PC-3 (cell line): ENCODE measurements at regions not wholly inside any gene's neighbourhood (a gene's known extent, or its start where the extent isn't known, plus 50 kb on each side); places are given as distances from the start of the nearest gene placed in this dataset.

Experiments
- ATAC-seq: fragments of 200-7000 bp; cut with Tn5 transposase; 2 replicates; pipeline ENCODE4 v1.9.1; 2020; ENCODE audit warnings: mild to moderate bottlenecking, moderate library complexity
- BruUV-seq: library from RNA; stranded (reverse); fragments of 400-500 nt; replicated peaks from 2 replicates; lab custom pipeline; 2021; lab: Mats Ljungman, UMichigan
- CTCF ChIA-PET: fragments of 300-600 bp; sonication (Branson Sonifier 250); formaldehyde crosslinking; loops from one replicate; lab custom pipeline; 2022; ENCODE audit warnings: antibody characterized with exemption; lab: Charles Lee
- POLR2A ChIA-PET: fragments of 300-600 bp; sonication (Branson Sonifier 250); formaldehyde crosslinking; loops from one replicate; lab custom pipeline; 2022; ENCODE audit warnings: antibody characterized with exemption; ENCODE audit not compliant: unreplicated experiment; lab: Charles Lee
- DNase-seq: peaks from one replicate; pipeline ENCODE4 v3.0.0-alpha.2; 2015
- H2AFZ ChIP-seq: fragments of 300-600 bp; sonication (generic); 2 replicates; pipeline ENCODE4 v1.6.0; 2016; ENCODE audit warnings: antibody characterized with exemption, low read length
- H3F3A ChIP-seq: fragments of 300-600 bp; sonication (generic); one replicate; pipeline ENCODE4 v1.6.0; 2017; ENCODE audit warnings: antibody characterized with exemption, low read length, control low read depth, mild to moderate bottlenecking; ENCODE audit not compliant: unreplicated experiment
- H3K27ac ChIP-seq: fragments of 300-600 bp; sonication (generic); 2 replicates; pipeline ENCODE4 v1.5.1; 2016; ENCODE audit warnings: mild to moderate bottlenecking, low read length
- H3K27me3 ChIP-seq: fragments of 300-600 bp; sonication (generic); 2 replicates; pipeline ENCODE4 v1.6.1; 2016; ENCODE audit warnings: low read length, mixed read lengths
- H3K36me3 ChIP-seq: fragments of 300-600 bp; sonication (generic); 2 replicates; pipeline ENCODE4 v1.6.1; 2016; ENCODE audit warnings: low read depth, mixed run types, low read length, mixed read lengths
- H3K4me1 ChIP-seq: fragments of 300-600 bp; sonication (generic); 2 replicates; pipeline ENCODE4 v1.5.1; 2016; ENCODE audit warnings: low read length; ENCODE audit not compliant: insufficient read depth
- H3K4me2 ChIP-seq: fragments of 300-600 bp; sonication (generic); 2 replicates; pipeline ENCODE4 v1.6.0; 2016; ENCODE audit warnings: low read length
- H3K4me3 ChIP-seq: fragments of 300-600 bp; sonication (generic); 2 replicates; pipeline ENCODE4 v1.5.1; 2016; ENCODE audit warnings: mild to moderate bottlenecking, low read length, mixed read lengths
- H3K79me2 ChIP-seq: fragments of 300-600 bp; sonication (generic); 2 replicates; pipeline ENCODE4 v1.6.1; 2017; ENCODE audit warnings: low read length, mixed read lengths
- H3K9ac ChIP-seq: fragments of 300-600 bp; sonication (generic); 2 replicates; pipeline ENCODE4 v1.6.0; 2016; ENCODE audit warnings: mild to moderate bottlenecking, low read length
- H3K9me2 ChIP-seq: fragments of 300-600 bp; sonication (generic); replicated peaks from 2 replicates; pipeline ENCODE4 v1.6.1; 2016; ENCODE audit warnings: mixed run types, low read length, mixed read lengths
- H3K9me3 ChIP-seq: fragments of 300-600 bp; sonication (generic); 2 replicates; pipeline ENCODE4 v1.6.1; 2016; ENCODE audit warnings: low read length, mixed read lengths
- H4K20me1 ChIP-seq: fragments of 300-600 bp; sonication (generic); 2 replicates; pipeline ENCODE4 v1.6.1; 2016; ENCODE audit warnings: low read length, mixed read lengths
- CTCF ChIP-seq: fragments of 300-600 bp; sonication (generic); conservative IDR thresholded peaks from 2 replicates; pipeline ENCODE4 v1.5.1; 2017; ENCODE audit warnings: antibody characterized with exemption, low read depth, mild to moderate bottlenecking, low read length
- EZH2 ChIP-seq: fragments of 300-600 bp; sonication (generic); IDR thresholded peaks from one replicate; pipeline ENCODE4 v1.6.1; 2017; ENCODE audit warnings: antibody characterized with exemption, mild to moderate bottlenecking, low read length; ENCODE audit not compliant: unreplicated experiment
- EZH2phosphoT487 ChIP-seq: fragments of 300-600 bp; sonication (generic); IDR thresholded peaks from 2 replicates; pipeline ENCODE4 v1.6.1; 2018; ENCODE audit warnings: mild to moderate bottlenecking, antibody characterized with exemption, low read length, borderline replicate concordance
- intact Hi-C: fragments of 100-400 bp; cut with micrococcal nuclease; formaldehyde crosslinking; loops from 2 replicates; pipeline ENCODE4 v1.9.0; 2023

GRCh38 chr6:81623106-81623759 is 129.2 kb downstream of the TENT5A start:
- CTCF ChIA-PET, result no interaction called here
- TF ChIP-seq EZH2phosphoT487, result no peak
- no peak for TF ChIP-seq EZH2
- no peak for TF ChIP-seq CTCF
- no peak overlapping the region for H2AFZ ChIP-seq

GRCh38 chr6:81621816-81622395 is 130.6 kb downstream of the TENT5A start:
- Histone ChIP-seq H3F3A (no peaks in the 10 kb centered on the region), H3K4me2 (no peak overlapping the region), H3K4me1 (no peaks in the 10 kb centered on the region), H3K4me3 (no peak overlapping the region), H3K79me2 (no peaks in the 10 kb centered on the region), H3K36me3 (no peaks in the 10 kb centered on the region), H3K9ac (no peak overlapping the region), H3K9me2 (no peaks in the 10 kb centered on the region), H3K27ac (no peak overlapping the region), H2AFZ (no peak overlapping the region), H3K27me3 (no peaks in the 10 kb centered on the region), H4K20me1 (no peaks in the 10 kb centered on the region), H3K9me3 (no peaks in the 10 kb centered on the region)
- TF ChIP-seq EZH2 (no peak), EZH2phosphoT487 (no peak), CTCF (no peak)
- DNase-seq, result no peak
- intact Hi-C loops, result no loop called here
- ATAC-seq, result no peak
- POLR2A ChIA-PET, result no interaction called here
- BruUV-seq, result no TSS peak
- CTCF ChIA-PET, result no interaction called here

More at GRCh38 chr6:81623106-81623759, 129.2 kb downstream of the TENT5A start:
- DNase-seq (no peak), ATAC-seq (no peak)
- Histone ChIP-seq H3K9ac (no peak overlapping the region), H4K20me1 (no peaks in the 10 kb centered on the region), H3K4me1 (no peaks in the 10 kb centered on the region), H3K79me2 (no peaks in the 10 kb centered on the region), H3K36me3 (no peaks in the 10 kb centered on the region), H3K9me2 (no peaks in the 10 kb centered on the region), H3K27ac (no peak overlapping the region), H3K4me2 (no peak overlapping the region), H3F3A (no peaks in the 10 kb centered on the region), H3K9me3 (no peaks in the 10 kb centered on the region), H3K4me3 (no peak overlapping the region), H3K27me3 (no peaks in the 10 kb centered on the region)
- intact Hi-C loops, result no loop called here
- BruUV-seq, result no TSS peak
- POLR2A ChIA-PET, result no interaction called here

- H3K4me3 ChIP-seq, result no peak overlapping the region
- no peak overlapping the region; the same call in 1 of the 2 replicates for H3K9ac ChIP-seq
- no peaks in the 10 kb centered on the region for H3K9me2 ChIP-seq
- ChIA-PET POLR2A (no interaction called here), CTCF (no interaction called here)
- TF ChIP-seq CTCF (no peak), EZH2 (no peak), EZH2phosphoT487 (no peak)
- no peaks in the 10 kb centered on the region for H3K79me2 ChIP-seq
- H3F3A ChIP-seq, result no peaks in the 10 kb centered on the region
- H2AFZ ChIP-seq, result no peak overlapping the region; the same call in 1 of the 2 replicates
- intact Hi-C loops, result loop anchor here (5.0 kb wide), 1 partner anchor 33 kb away; no protein-coding TSS in a partner anchor
- no peaks in the 10 kb centered on the region for H3K27me3 ChIP-seq
- ATAC-seq (peak; percentile 90), DNase-seq (peak; percentile 56)
- H4K20me1 ChIP-seq, result no peaks in the 10 kb centered on the region
- peaks cover 18% of the 10 kb centered on the region for H3K4me1 ChIP-seq
- H3K27ac ChIP-seq, result peak overlapping the region; percentile 64
- peak overlapping the region; percentile 55 for H3K4me2 ChIP-seq
- no TSS peak for BruUV-seq
- no peaks in the 10 kb centered on the region for H3K9me3 ChIP-seq
- no peaks in the 10 kb centered on the region for H3K36me3 ChIP-seq
These were observed 138.2 kb downstream of the TENT5A start for GRCh38 chr6:81614292-81614691.
